GM23338 (cell line): ENCODE measurements at regions not wholly inside any gene's neighbourhood (a gene's known extent, or its start where the extent isn't known, plus 50 kb on each side); places are given as distances from the start of the nearest gene placed in this dataset.

Experiments used
- CREB1 ChIP-seq: fragments of 250-450 bp; sonication (Bioruptor Pico); IDR thresholded peaks from 2 replicates; pipeline ENCODE4 v1.5.0; 2020; ENCODE audit warnings: low read depth, mild to moderate bottlenecking, moderate library complexity
- EZH2 ChIP-seq: fragments of 200-600 bp; sonication (generic); IDR thresholded peaks from one replicate; pipeline ENCODE4 v1.8.0; 2017; ENCODE audit warnings: antibody characterized with exemption, mild to moderate bottlenecking, low read depth; ENCODE audit not compliant: unreplicated experiment
- JUNB ChIP-seq: IDR thresholded peaks from one replicate; pipeline ENCODE4 v1.6.1; 2016; ENCODE audit warnings: antibody characterized with exemption; ENCODE audit not compliant: unreplicated experiment
- NANOG ChIP-seq: IDR thresholded peaks from 2 replicates; pipeline ENCODE4 v1.6.1; 2016; ENCODE audit warnings: antibody characterized with exemption, borderline replicate concordance
- POLR2AphosphoS5 ChIP-seq: IDR thresholded peaks from 2 replicates; pipeline ENCODE4 v1.6.1; 2016; ENCODE audit warnings: antibody characterized with exemption, low read depth
- ZNF114 ChIP-seq: fragments of 250-450 bp; sonication (Bioruptor Pico); IDR thresholded peaks from 2 replicates; pipeline ENCODE4 v1.5.0; 2020; ENCODE audit warnings: mild to moderate bottlenecking, moderate library complexity
- ZNF331 ChIP-seq: fragments of 250-450 bp; sonication (Bioruptor Pico); IDR thresholded peaks from 2 replicates; pipeline ENCODE4 v1.5.0; 2020; ENCODE audit warnings: low read depth, mild to moderate bottlenecking, moderate library complexity
- TF ChIP-seq, protein P1 (sequence below), 2 experiments: fragments of 200-600 bp in 1 of 2; sonication (generic) in 1 of 2; conservative IDR thresholded peaks; 2 replicates each; pipeline versions ENCODE4 v1.5.1 to v1.6.1; 2016 to 2017; ENCODE audit warnings: antibody characterized with exemption in 2 of 2, low read depth in 2 of 2, mild to moderate bottlenecking in 2 of 2, moderate library complexity in 1 of 2
- TF ChIP-seq, protein P2 (sequence below): IDR thresholded peaks from one replicate; pipeline ENCODE4 v1.6.1; 2018; ENCODE audit warnings: antibody characterized with exemption; ENCODE audit not compliant: unreplicated experiment
- TF ChIP-seq, protein P3 (sequence below): IDR thresholded peaks from 2 replicates; pipeline ENCODE4 v1.6.1; 2016; ENCODE audit warnings: antibody characterized with exemption

DNA sequence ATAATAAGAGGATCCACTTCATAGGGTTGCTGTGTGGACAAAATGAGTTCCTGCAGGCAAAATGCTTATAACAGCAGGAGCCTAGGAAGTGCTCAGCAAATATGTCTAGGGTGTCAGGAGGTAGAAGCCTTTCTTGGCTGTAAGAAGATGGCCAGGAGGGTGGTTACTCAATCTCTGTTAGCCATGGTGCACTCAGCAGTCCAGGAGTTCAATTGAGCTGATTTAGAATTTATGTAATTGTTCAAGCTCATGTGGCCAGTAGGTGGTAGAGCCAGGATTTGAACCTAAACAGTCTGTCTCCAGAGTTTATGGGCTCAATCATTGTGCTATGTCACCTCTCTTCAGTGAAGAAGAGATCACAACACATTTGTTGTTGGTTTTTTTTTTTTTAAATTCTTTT is 381.2 kb downstream of the KIF4B start:
- no peak for TF ChIP-seq JUNB
- TF ChIP-seq CREB1 (CRISPR knock-in tag): no peak
- TF ChIP-seq, protein P1, sequence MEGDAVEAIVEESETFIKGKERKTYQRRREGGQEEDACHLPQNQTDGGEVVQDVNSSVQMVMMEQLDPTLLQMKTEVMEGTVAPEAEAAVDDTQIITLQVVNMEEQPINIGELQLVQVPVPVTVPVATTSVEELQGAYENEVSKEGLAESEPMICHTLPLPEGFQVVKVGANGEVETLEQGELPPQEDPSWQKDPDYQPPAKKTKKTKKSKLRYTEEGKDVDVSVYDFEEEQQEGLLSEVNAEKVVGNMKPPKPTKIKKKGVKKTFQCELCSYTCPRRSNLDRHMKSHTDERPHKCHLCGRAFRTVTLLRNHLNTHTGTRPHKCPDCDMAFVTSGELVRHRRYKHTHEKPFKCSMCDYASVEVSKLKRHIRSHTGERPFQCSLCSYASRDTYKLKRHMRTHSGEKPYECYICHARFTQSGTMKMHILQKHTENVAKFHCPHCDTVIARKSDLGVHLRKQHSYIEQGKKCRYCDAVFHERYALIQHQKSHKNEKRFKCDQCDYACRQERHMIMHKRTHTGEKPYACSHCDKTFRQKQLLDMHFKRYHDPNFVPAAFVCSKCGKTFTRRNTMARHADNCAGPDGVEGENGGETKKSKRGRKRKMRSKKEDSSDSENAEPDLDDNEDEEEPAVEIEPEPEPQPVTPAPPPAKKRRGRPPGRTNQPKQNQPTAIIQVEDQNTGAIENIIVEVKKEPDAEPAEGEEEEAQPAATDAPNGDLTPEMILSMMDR (conservative IDR thresholded peaks at IDR 0.05; ENCODE audit: low read depth in 2 of 2): no peak
- TF ChIP-seq POLR2AphosphoS5: no peak
- no peak for TF ChIP-seq ZNF114 (CRISPR knock-in tag)
- TF ChIP-seq, protein P2, sequence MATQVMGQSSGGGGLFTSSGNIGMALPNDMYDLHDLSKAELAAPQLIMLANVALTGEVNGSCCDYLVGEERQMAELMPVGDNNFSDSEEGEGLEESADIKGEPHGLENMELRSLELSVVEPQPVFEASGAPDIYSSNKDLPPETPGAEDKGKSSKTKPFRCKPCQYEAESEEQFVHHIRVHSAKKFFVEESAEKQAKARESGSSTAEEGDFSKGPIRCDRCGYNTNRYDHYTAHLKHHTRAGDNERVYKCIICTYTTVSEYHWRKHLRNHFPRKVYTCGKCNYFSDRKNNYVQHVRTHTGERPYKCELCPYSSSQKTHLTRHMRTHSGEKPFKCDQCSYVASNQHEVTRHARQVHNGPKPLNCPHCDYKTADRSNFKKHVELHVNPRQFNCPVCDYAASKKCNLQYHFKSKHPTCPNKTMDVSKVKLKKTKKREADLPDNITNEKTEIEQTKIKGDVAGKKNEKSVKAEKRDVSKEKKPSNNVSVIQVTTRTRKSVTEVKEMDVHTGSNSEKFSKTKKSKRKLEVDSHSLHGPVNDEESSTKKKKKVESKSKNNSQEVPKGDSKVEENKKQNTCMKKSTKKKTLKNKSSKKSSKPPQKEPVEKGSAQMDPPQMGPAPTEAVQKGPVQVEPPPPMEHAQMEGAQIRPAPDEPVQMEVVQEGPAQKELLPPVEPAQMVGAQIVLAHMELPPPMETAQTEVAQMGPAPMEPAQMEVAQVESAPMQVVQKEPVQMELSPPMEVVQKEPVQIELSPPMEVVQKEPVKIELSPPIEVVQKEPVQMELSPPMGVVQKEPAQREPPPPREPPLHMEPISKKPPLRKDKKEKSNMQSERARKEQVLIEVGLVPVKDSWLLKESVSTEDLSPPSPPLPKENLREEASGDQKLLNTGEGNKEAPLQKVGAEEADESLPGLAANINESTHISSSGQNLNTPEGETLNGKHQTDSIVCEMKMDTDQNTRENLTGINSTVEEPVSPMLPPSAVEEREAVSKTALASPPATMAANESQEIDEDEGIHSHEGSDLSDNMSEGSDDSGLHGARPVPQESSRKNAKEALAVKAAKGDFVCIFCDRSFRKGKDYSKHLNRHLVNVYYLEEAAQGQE: no peak
- no peak for TF ChIP-seq EZH2
- no peak for TF ChIP-seq ZNF331 (CRISPR knock-in tag)
- TF ChIP-seq, protein P3, sequence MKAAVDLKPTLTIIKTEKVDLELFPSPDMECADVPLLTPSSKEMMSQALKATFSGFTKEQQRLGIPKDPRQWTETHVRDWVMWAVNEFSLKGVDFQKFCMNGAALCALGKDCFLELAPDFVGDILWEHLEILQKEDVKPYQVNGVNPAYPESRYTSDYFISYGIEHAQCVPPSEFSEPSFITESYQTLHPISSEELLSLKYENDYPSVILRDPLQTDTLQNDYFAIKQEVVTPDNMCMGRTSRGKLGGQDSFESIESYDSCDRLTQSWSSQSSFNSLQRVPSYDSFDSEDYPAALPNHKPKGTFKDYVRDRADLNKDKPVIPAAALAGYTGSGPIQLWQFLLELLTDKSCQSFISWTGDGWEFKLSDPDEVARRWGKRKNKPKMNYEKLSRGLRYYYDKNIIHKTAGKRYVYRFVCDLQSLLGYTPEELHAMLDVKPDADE: no peak
- TF ChIP-seq NANOG: no peak
